UCSD-AML1 (cell line): ENCODE measurements at regions not wholly inside any gene's neighbourhood (a gene's known extent, or its start where the extent isn't known, plus 50 kb on each side); places are given as distances from the start of the nearest gene placed in this dataset.

Experiments
- DNase-seq: peaks from one replicate; lab custom pipeline; 2025; ENCODE audit not compliant: unreplicated experiment; lab: John Stamatoyannopoulos, UW

DNA sequence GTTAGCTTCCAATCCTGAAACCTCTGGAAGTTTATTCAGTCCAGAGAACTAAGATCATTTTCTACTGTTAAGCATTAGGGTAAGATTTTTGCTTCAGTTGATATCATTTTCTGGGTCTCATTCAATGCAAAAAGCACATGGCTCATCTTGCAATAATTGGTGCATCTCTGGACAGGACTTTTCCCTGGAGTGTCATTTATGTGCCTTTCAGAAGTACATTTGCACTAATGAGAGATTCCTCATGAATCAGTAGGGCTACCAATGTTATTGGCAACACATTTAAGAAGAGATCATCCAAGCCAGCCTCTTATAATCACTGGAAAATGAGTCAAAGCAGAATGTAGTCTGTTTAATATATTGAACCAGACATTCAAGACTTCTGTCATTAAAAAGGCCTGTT, 224.2 kb upstream of the CHRNA7 start:
- DNase-seq: no peak

DNA sequence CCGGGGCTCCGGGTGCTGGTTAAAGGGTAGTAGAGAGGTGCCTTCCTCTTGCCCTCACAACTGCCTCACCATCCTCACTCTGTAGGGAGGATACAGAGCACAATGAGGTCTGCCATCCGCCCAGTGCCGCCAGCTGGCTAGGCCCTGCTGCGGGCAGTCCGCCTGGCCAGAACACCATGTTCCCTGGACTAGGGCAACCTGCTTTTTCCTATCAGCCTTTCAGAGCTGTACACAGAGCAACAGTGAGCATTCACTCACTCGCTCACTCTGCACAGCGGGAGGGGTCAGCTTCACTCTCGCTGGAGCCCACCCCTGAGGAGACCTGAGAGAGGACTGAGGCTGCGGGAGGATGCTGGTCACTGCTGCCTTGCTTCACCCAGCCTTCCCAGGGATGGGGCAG, 218.7 kb upstream of the CHRNA7 start:
- no peak for DNase-seq

DNA sequence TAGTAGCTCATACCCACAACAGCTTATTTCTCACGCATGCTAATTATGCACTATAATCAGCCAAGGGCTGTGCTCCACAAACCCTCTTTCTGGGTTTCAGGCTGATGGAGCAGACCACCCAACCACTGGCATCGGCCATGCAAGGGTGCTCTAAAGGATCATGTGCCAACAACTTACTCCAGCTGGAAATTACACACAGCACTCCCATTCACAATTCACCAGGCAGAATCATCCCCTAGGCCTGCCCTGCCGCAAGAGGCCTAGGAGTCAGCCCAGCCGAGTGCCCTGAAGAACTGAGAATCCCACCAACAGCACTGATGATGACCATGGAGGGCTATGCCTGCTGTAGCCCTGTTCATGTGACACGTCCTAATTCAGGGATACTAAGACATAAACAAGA, 216.2 kb upstream of the CHRNA7 start:
- no peak for DNase-seq

DNA sequence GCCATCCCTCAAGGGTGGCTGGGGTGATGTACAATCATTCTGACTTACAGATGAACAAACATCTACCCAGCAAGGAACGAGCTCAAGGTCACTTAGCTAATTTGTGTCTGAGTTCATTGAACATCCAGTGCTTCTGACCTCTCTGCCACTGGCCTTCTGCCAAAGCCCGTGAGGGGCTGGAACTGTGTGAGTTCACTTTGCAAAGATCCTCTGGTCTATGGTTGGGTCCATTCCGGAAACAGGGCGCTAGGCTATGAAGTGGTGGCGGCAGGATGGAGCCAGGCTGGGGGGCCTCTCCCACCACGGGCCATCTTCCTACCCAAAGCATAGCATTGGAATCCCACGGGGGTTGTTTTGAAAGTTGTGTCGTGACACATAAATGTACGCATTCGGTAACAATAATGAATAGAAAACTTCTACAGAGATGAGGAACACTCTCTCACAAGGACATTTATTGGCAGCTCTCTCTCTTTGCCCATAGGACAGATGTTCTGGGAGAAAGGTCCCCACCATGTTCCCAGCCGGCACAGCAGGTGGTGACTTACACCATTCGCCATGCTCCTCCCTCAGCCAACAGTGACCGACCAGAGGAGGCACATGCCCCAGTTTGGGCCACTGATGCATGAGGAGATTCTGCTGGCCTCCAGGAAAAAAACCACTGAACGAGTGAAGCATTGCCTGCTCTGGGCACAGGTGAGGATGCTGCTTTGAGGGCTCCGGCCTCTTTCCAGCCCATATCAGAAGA, 214.7 kb upstream of the CHRNA7 start:
- DNase-seq: no peak

DNA sequence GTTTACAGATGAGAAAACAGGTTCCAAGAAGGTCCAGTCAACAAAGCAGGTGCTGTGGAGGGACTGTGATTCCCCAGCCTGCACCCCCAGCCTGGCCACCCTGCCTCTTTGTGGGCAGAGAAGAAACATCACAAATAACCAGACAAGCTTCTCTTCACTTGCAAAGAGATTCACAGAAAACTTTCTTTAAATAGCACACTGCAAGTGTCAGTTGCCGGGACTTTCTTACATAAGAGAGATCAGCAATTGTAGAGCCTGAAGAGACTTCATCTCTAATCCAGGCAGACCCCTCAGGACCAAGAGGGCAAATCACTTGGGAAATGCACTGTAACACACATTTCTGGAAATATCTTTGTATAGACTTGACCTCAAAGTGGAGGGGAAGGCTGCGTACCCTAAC, 207.9 kb upstream of the CHRNA7 start:
- DNase-seq: no peak

DNA sequence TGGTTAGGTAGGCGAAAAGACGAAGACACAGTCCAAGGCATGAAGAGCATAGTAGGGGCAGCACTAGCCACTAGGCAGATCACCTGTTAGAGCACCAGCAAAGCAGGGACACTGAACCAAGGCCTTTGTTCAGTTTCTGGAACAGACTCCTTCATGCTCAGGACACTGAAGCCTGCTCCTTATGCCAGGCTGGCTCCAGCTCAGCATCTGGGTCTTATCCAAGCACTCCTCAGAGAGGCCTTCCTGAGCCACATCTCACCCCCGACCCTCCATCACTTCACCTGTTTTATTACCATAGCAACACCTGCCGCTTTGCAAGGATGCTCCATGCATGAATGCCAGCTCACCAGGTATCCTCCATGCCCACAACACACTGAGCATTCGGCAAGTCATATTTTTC, 206.3 kb upstream of the CHRNA7 start:
- no peak for DNase-seq

DNA sequence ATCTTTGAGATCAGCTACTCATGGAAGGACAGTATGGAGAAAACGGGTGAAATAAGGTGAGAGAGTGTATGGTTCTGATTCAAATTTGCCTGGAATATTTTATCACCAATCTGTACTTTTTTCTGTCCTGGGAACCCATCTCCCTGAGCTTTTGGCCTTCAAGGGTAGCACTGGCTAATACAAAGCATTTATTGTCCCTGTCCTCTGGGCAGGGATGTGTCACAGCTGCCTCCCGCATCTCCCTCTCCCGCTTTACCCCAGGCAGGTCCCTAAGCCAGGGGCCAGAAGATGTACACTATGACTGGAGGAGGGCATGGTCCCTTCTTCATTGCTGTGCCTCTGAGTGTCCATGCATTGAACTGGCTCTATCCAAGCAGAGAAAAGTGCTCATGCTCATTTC, 201.7 kb upstream of the CHRNA7 start:
- DNase-seq: no peak

DNA sequence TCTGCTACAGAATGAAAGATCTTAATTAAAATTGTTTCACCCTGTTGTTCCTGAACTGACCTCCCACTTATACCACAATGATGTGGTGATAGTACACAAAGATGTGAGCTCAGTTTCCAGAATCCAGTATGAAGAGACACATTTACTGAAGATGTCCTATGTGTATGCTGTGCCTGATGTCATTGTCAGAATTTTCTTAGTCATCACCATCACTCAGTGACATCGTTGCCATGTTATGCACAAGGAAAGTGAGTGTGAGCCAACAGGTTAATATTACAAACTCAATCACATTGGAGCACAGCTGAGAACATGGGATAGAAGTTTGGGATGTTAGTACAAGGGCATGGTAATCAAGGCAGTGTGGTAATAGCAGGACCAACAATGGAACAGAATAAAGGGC, 199.7 kb upstream of the CHRNA7 start:
- no peak for DNase-seq

DNA sequence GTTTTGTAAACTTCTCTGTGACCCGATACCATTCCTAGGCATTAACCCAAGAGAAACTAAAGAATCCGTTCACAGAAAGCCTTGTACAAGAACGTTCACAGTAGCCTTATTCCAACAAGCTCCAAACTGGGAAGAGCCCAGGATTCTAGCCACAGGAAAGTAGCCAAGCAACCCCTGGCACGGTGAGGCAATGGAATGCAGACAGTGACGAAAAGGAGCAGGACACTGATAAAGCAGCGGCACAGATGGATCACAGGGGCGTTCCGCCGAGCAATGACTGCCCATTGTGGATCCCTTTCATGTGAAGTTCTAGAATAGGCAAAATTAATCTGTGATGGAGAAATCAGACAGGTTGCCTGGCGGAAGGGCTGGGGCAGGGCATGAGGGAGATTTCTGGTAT, 198.7 kb upstream of the CHRNA7 start:
- DNase-seq: no peak

DNA sequence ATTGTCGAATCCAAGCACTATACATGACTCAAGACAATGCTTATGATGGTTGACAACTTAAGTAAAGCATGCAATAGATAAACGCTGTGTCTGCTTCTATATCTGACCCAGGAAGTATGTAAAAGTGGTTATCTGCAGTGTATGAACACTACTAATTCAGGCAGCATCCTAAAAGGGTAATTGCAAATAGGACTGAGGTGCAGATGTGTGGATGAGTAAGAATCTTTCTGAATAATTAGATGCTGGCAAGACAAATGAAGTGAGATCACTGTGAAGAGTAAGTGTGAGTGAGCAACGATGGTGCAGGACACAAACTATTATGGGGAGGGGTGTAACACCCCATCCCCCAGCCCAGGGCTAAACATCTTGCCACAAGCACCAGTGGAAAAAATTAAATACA, 195.7 kb upstream of the CHRNA7 start:
- DNase-seq: no peak

DNA sequence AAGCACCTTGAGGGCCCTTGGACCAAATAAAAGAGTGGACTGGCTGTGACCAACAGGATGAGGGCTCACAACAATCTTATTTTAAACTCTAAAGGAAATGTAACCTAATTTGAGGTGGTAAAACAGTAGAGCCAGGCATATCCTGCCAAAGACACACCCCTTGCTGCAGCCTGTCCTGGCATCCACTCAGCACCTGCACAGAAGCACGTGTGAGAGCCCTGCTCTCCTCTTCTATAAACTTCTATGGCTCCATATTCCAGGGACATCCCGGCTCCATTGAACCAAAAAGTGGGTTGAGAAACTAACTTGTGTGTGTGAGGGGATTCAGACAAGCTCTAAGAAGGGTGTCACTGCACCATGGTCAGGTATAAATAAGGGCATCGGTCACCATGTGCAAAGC, 190.9 kb upstream of the CHRNA7 start:
- no peak for DNase-seq

DNA sequence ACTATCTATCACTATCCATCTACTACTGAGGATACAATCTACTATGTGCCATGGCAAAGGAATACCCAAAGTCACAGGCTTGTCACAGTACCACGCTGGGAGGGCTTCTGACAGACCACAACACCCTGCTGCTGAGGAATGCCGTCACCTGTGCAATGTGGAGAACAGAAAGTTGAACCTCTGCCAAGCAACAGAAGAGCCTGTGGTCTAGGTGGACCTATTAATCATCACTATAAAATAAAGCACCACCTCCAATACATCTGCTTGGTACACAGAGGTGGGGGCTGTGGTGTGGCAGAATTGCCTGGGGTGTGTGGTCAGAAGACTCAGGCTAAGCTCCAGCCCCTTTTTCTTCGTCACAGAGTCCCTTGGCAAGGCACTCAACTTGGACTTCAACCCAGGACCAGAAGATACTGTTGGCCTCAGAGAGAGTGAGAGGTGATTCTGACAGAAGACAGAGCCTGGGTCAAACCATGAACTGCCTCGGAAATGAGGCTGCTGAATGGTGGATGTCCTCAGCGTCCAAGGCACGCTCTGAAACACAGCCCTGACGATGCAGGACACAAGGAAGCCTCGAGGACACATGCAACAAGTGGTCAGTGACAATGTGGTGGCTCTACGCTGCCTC, 189.4 kb upstream of the CHRNA7 start:
- DNase-seq: no peak

DNA sequence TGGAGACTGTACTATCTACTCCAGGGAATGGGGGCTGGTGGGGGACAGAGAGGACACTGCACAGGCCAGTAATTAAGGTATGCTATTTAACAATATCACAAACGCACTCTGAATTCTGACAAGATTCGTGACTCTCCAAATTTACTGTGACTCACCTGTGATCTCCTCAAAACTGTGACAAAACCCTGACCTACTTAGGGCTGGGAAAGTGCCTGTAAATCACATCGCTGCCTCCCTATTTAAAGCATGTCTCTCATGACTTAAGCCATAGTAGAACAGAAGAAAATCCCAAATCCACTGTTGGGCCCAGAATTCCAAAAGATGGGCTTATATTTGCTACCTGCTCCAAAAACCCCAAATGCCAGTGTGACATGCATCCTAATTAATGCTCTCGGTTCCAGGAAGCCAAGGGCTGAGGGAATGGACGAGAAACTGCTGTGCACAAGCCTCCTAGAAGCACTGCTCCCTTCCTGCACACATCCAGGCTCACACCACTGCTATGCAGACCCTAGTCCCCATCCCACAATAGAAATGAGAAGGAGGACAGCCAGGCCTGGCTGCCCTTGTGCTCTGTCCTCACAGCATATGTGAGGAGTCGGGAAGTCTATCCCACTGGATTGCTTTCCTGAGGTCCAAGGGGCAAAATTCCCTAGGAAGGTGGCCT, 187.7 kb upstream of the CHRNA7 start:
- no peak for DNase-seq

DNA sequence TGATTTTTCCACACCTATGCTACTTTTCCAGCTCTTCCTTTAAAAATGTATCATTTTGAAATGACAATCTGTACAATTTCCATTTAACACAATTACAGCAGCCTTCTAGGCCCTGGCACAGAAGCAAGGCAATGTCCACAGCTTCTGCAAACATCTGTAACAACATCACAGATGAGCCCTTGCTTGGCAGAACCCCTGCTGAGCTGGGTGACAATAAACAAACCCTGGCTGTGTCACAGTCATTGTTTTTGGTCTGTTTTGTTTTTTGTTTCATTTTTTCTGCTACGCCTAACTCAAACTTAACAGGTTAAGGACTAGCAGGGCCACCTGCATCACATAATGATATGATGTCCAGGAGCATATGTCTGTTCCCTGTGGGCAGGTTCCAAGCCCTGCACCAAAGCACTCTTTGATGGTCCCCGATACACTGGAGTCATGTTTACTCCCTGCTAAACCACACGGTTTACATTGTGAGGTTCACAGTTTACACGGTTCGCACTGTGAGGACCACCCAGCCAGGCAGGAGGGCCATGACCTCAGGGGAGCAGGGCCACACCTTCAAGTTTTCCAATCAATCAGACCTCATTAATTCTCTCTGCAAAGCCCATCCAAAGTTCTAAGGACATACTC, 186.8 kb upstream of the CHRNA7 start:
- DNase-seq: no peak

DNA sequence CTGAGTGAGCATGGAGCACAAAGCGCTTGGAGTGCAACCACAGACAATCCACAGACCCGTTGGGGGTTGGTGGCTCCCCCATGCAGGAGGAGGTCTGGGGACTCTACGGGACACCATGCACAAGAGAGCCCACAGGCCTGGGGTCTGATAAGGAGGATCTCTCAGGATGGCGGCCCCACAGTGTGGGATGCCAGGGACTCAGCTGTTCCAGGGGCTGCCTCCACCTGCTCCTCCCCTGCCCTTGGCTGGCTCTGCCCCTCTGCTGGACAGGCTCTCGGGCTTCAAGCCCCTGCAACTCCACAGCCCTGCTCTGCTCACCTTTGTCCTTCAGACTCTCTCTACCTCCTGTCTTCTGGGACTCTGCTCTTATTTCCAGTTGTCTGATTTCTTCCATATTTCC, 184.5 kb upstream of the CHRNA7 start:
- no peak for DNase-seq

DNA sequence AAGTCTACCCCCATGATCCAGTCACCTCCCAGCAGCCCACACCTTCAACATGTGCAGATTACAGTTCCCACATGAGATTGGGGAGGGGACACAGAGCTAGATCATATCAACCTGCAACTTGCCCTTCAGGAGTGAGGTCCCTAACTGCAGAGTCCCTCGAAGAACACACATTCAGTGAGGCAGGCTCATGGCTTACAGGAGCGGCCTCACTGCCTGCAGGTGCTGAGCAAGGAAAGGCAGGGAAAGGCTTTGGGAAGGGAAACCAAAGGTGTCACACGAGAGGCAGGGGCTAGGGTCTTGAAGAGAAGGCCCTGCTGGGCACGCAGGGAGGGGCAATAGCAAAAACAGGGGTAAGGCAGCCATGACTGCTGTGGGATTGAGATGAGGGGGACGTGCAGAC, 182.4 kb upstream of the CHRNA7 start:
- DNase-seq: no peak

DNA sequence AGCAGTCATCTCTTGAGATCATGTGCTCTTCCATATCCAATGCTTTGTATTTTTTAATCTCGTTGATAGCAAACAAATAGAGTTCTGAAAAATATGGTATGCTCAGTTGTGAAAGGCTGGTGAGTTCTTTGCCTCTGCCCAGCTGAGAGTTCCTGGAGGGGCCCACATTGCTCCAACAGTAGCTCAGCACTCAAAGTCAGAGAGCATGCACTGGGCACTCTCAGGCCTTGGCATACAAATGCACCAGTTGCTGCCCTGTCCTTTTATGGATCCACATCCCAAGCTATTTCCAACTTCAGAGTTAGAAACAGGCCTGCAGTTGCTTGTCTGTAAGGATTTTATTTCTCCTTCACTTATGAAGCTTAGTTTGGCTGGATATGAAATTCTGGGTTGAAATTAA, 181.7 kb upstream of the CHRNA7 start:
- no peak for DNase-seq

DNA sequence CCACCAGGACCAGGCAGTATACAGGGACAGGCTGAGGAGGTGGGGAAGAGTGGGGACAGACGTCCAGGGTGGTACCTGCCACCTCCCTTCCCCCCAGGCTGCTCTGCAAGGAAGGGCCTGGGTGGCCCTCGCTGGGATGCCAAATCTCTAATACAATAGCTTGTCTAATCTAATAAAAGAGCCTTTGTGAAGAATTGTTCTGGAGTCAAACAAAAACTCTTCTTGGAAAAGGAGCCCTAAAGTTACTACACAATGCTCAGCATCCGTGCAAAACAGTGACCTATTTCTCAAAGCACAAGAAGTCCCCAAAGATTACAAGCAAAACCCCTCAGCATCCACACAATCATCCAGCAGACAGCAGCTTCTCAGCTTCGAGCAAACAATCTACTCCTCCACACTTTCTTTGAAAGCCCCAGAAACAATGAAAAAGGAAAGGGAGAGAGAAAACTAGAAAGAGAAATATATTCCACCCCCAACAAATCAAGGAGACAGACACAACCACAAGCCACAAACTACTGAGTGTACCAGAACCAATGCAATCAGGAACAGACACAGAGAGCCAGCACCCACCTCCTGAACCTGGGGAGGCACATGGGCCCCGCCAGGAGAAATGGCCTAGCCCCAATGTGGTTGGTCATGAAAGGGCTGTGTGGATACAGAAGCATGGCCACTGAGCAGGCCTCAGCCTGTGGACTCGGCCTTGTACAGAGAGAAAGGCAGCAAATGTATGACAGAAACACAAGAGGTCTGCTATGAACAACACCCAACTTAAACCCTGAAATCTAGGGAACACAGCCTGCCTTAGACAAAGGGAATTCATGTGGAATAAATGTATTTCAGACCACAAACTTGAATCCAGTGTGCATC, 177.1 kb upstream of the CHRNA7 start:
- DNase-seq: no peak

DNA sequence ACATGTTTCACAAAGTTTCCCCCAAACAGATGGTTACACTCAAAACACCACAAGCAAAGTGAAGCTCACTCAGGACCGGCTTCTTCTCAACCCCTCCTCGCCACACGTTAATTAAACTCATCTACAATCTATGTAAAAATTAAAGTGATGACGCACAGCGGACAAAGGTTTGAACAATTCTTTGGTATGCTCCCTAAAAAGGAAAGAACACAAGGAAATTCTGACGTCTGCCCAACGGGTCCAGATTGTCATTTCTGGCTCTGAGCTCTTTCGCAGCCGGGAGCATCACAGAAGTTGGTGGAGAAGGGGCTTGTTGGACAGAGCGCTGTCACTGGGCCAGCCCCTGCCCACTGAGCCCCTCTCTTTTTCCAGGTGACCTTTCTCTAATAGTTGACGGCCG, 173.7 kb upstream of the CHRNA7 start:
- DNase-seq: no peak

DNA sequence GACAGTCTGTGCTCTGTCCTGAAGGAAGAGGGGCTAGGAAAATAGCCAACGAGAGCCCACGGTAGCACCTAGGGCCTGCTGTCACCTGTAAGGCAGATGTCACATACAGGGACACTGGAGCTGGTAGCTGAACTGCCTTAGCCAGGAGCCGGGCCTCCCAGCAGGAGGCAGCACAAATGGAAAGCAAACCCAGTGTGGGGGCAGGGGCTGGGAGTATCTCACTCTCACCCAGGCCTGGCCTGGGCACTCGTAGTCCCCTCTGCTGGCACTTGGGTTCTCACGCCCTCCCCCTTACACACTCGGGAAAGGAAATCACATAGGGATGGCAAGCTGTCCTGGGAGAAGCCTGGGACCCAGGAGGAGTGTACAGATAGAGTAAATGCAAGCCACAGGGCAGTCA, 173.1 kb upstream of the CHRNA7 start:
- DNase-seq: no peak

DNA sequence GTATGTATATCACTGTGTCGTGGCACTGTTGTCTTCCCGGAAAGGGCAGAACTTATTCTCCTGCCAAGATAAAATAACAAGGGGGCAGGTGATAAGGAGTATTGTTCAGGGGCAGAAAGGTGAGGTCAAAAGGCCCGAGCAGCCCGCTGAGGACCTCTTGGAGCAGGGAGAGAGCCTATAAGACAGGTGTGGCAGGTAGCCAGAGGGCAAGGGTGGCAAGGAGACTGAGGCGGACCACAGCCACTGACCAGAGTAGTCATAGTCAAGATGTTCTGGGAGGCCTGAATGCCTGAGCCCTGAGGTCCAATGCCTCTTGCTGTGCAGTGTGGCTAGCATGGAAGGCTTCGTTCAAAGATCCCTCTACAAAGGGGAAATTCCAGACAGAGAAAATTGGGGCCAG, 172.3 kb upstream of the CHRNA7 start:
- DNase-seq: no peak
